GM12875 (cell line): ENCODE measurements at regions not wholly inside any gene's neighbourhood (a gene's known extent, or its start where the extent isn't known, plus 50 kb on each side); places are given as distances from the start of the nearest gene placed in this dataset.

Experiments used
- H3K4me3 ChIP-seq: one replicate; pipeline ENCODE4 v1.5.1; 2011; ENCODE audit warnings: low read depth, low read length, control low read depth
- CTCF ChIP-seq: IDR thresholded peaks from 2 replicates; pipeline ENCODE4 v1.5.1; 2011; ENCODE audit warnings: low read depth, mild to moderate bottlenecking, control low read depth, inconsistent platforms, low read length, moderate library complexity, borderline replicate concordance; ENCODE audit not compliant: insufficient read depth

GRCh38 chr2:122636097-122636496 is 880.6 kb downstream of the TSN start:
- no peak for TF ChIP-seq CTCF
- no peak overlapping the region for H3K4me3 ChIP-seq

GRCh38 chr2:122639176-122639575 is 883.7 kb downstream of the TSN start:
- H3K4me3 ChIP-seq, result no peak overlapping the region
- no peak for TF ChIP-seq CTCF

- no peak overlapping the region for H3K4me3 ChIP-seq
- TF ChIP-seq CTCF, result no peak
These were observed 884.3 kb downstream of the TSN start for GRCh38 chr2:122639711-122640110.

GRCh38 chr2:122643725-122644329 is 888.4 kb downstream of the TSN start:
- no peak overlapping the region for H3K4me3 ChIP-seq
- TF ChIP-seq CTCF, result no peak

- no peak overlapping the region for H3K4me3 ChIP-seq
- TF ChIP-seq CTCF, result no peak
These were observed 895.8 kb downstream of the TSN start for GRCh38 chr2:122651236-122651635.

GRCh38 chr2:122651780-122652179 is 896.3 kb downstream of the TSN start:
- no peak overlapping the region for H3K4me3 ChIP-seq
- TF ChIP-seq CTCF, result no peak

- no peak for TF ChIP-seq CTCF
- H3K4me3 ChIP-seq, result no peak overlapping the region
These were observed 897.2 kb downstream of the TSN start for GRCh38 chr2:122652670-122653069.
